ENCODE measurements at regions not wholly inside any gene's neighbourhood (a gene's known extent, or its start where the extent isn't known, plus 50 kb on each side); places are given as distances from the start of the nearest gene placed in this dataset.

DNA sequence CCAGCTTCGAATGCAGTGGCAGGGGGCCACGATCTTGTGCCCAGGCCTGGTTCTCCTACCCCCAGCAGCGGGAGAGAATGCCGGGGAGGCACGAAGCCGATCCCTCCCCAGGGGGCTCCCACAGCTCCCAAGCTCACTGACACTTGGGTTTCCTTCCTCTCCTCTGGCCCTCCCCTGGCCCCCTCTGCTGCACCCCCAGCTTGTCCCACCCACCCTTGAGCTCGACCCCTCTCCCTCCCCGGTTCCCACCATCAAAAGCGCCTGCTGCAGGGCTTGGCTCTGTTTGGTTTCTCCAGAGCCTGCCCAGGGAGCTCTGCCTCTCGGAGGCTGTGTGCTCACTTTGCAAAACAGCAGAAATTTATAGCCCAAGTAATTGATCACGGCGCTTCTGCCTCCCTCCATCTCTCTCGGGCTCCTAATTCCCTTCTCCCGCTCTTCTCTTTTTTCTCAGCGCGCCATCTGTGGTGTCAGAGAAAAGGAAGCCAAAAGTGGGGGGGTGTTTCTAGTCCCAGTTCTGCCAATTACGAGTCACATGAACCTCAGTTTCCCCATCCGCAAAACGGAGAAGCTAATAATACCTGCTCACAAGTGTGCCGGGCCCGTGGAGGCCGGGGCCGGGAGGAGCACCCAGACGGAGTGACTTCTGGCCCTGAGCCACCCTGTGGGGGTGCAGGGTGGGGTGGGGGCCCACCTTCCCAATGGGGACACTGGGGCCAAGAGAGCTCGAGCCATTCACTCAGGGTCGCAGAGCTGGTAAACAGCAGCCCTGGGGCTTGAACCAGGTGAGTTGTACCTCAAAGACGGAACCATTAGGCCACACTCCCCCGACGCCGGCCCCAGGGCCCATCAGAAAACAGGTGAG, 141.2 kb upstream of the IER5L start:
- no peak overlapping the region for H3K4me3 Mint-ChIP-seq (ENCODE audit: unreplicated experiment)
- peak; percentile 86 for DNase-seq (ENCODE audit: low spot score)
- H3K9me3 Mint-ChIP-seq (ENCODE audit: low read depth), result no peaks in the 10 kb centered on the region
- H3K36me3 Mint-ChIP-seq (ENCODE audit: low read depth), result no peaks in the 10 kb centered on the region
- peaks cover 94% of the 10 kb centered on the region for H3K4me1 Mint-ChIP-seq (ENCODE audit: low read depth)
- H3K27ac Mint-ChIP-seq (ENCODE audit: unreplicated experiment), result peak overlapping the region; percentile 92
- no peaks in the 10 kb centered on the region for H3K27me3 Mint-ChIP-seq (ENCODE audit: low read depth)
- no peak for TF ChIP-seq CTCF (IDR thresholded peaks at IDR 0.05)

GRCh38 chr9:129318121-129319075, 140.3 kb upstream of the IER5L start:
- H3K27ac Mint-ChIP-seq (ENCODE audit: unreplicated experiment), result peak overlapping the region; percentile 92
- H3K4me3 Mint-ChIP-seq (ENCODE audit: unreplicated experiment), result peak overlapping the region; percentile 25
- H3K9me3 Mint-ChIP-seq (ENCODE audit: low read depth), result no peaks in the 10 kb centered on the region
- no peak for TF ChIP-seq CTCF (IDR thresholded peaks at IDR 0.05)
- no peaks in the 10 kb centered on the region for H3K36me3 Mint-ChIP-seq (ENCODE audit: low read depth)
- H3K27me3 Mint-ChIP-seq (ENCODE audit: low read depth), result no peaks in the 10 kb centered on the region
- peaks cover 91% of the 10 kb centered on the region for H3K4me1 Mint-ChIP-seq (ENCODE audit: low read depth)
- DNase-seq (ENCODE audit: low spot score), result peak; percentile 61

- H3K4me1 Mint-ChIP-seq (ENCODE audit: low read depth), result peaks cover 81% of the 10 kb centered on the region
Observed at GRCh38 chr9:129317179-129318011, 139.3 kb upstream of the IER5L start.

GRCh38 chr9:129316281-129317030, 138.4 kb upstream of the IER5L start:
- H3K36me3 Mint-ChIP-seq (ENCODE audit: low read depth), result no peaks in the 10 kb centered on the region
- H3K9me3 Mint-ChIP-seq (ENCODE audit: low read depth), result no peaks in the 10 kb centered on the region
- peak overlapping the region; percentile 13 for H3K27ac Mint-ChIP-seq (ENCODE audit: unreplicated experiment)
- TF ChIP-seq CTCF (IDR thresholded peaks at IDR 0.05), result no peak
- peak; percentile 56 for DNase-seq (ENCODE audit: low spot score)
- H3K4me3 Mint-ChIP-seq (ENCODE audit: unreplicated experiment), result no peak overlapping the region
- peaks cover 71% of the 10 kb centered on the region for H3K4me1 Mint-ChIP-seq (ENCODE audit: low read depth)
- H3K27me3 Mint-ChIP-seq (ENCODE audit: low read depth), result no peaks in the 10 kb centered on the region

More at GRCh38 chr9:129317179-129318011, 139.3 kb upstream of the IER5L start:
- H3K36me3 Mint-ChIP-seq (ENCODE audit: low read depth), result no peaks in the 10 kb centered on the region
- H3K27me3 Mint-ChIP-seq (ENCODE audit: low read depth), result no peaks in the 10 kb centered on the region
- peak overlapping the region; percentile 92 for H3K27ac Mint-ChIP-seq (ENCODE audit: unreplicated experiment)
- no peak overlapping the region for H3K4me3 Mint-ChIP-seq (ENCODE audit: unreplicated experiment)
- TF ChIP-seq CTCF (IDR thresholded peaks at IDR 0.05), result no peak
- no peaks in the 10 kb centered on the region for H3K9me3 Mint-ChIP-seq (ENCODE audit: low read depth)
- DNase-seq (ENCODE audit: low spot score), result peak; percentile 72

Data from chondrocyte (in vitro differentiated cells).